ENCODE measurements at regions not wholly inside any gene's neighbourhood (a gene's known extent, or its start where the extent isn't known, plus 50 kb on each side); places are given as distances from the start of the nearest gene placed in this dataset.

GRCh38 chr2:120935339-120936313 is 200.0 kb downstream of the GLI2 start (continued):
- TF ChIP-seq MXD3 (CRISPR knock-in tag; IDR thresholded peaks at IDR 0.05) (no peak), ARID4A (CRISPR knock-in tag; IDR thresholded peaks at IDR 0.05; ENCODE audit: borderline replicate concordance) (peak; percentile 4; the same call in 1 of the 2 replicates), ZNF503 (CRISPR knock-in tag; IDR thresholded peaks at IDR 0.05) (peak; percentile 85; the same call in 1 of the 2 replicates), ASH2L (IDR thresholded peaks at IDR 0.05; ENCODE audit: insufficient read length, low read depth, low read length) (peak; percentile 48), SMAD1 (CRISPR knock-in tag; IDR thresholded peaks at IDR 0.05; ENCODE audit: borderline replicate concordance, low read depth) (0 out of 2 replicates have a peak, but pooled peaks have one; percentile 2), ELF1 (CRISPR knock-in tag; IDR thresholded peaks at IDR 0.05) (no peak), NONO (IDR thresholded peaks at IDR 0.05) (no peak), NONO (CRISPR knock-in tag; conservative IDR thresholded peaks at IDR 0.05) (0 out of 2 replicates have a peak, but pooled peaks have one; percentile 17), ZNF264 (CRISPR knock-in tag; IDR thresholded peaks at IDR 0.05) (0 out of 2 replicates have a peak, but pooled peaks have one; percentile 45), XRCC5 (optimal IDR thresholded peaks at IDR 0.05; ENCODE audit: low read length) (peak; percentile 90), TMF1 (CRISPR knock-in tag; IDR thresholded peaks at IDR 0.05; ENCODE audit: low read depth) (no peak), GATA4 (IDR thresholded peaks at IDR 0.05; ENCODE audit: borderline replicate concordance, low read depth) (peak; percentile 75; the same call in 1 of the 2 replicates), ZNF556 (CRISPR knock-in tag; IDR thresholded peaks at IDR 0.05; ENCODE audit: borderline replicate concordance) (0 out of 2 replicates have a peak, but pooled peaks have one; percentile 14), FOXC1 (CRISPR knock-in tag; IDR thresholded peaks at IDR 0.05; ENCODE audit: borderline replicate concordance) (no peak; the same call in 1 of the 2 replicates), MEIS1 (CRISPR knock-in tag; IDR thresholded peaks at IDR 0.05; ENCODE audit: borderline replicate concordance) (peak; percentile 48; the same call in 1 of the 2 replicates), ZEB1 (IDR thresholded peaks at IDR 0.05; ENCODE audit: insufficient replicate concordance, low read depth) (no peak), ZNF292 (CRISPR knock-in tag; IDR thresholded peaks at IDR 0.05; ENCODE audit: borderline replicate concordance, low read depth) (peak; percentile 89; the same call in 1 of the 2 replicates), POGK (CRISPR knock-in tag; conservative IDR thresholded peaks at IDR 0.05) (peak; percentile 74; the same call in 1 of the 2 replicates), ZNF883 (CRISPR knock-in tag; IDR thresholded peaks at IDR 0.05; ENCODE audit: not compliant biosample characterization) (peak; percentile 34)

Data from HepG2 (cell line).